ENCODE measurements at regions not wholly inside any gene's neighbourhood (a gene's known extent, or its start where the extent isn't known, plus 50 kb on each side); places are given as distances from the start of the nearest gene placed in this dataset.

- TF ChIP-seq CTCF (conservative IDR thresholded peaks at IDR 0.05): no peak
- TF ChIP-seq EZH2 (IDR thresholded peaks at IDR 0.05; ENCODE audit: low read depth): no peak
Measured at GRCh38 chr6:127058027-127058426, 60.4 kb upstream of the RSPO3 start.

Data from PC-9 (cell line).